Activated naive CD8-positive, alpha-beta T cell treated with anti-CD3 and anti-CD28 coated beads for 36 hours (primary cell): ENCODE measurements at regions not wholly inside any gene's neighbourhood (a gene's known extent, or its start where the extent isn't known, plus 50 kb on each side); places are given as distances from the start of the nearest gene placed in this dataset.

ENCODE experiments used
- DNase-seq: peaks from one replicate; pipeline ENCODE4 v3.0.0; 2021
- H3K27ac Mint-ChIP-seq: one replicate; pipeline ENCODE4 v1.8.0; 2022; ENCODE audit warnings: mild to moderate bottlenecking, moderate library complexity, mixed read lengths
- H3K27me3 Mint-ChIP-seq: one replicate; pipeline ENCODE4 v1.8.0; 2022; ENCODE audit warnings: mild to moderate bottlenecking, mixed read lengths
- H3K36me3 Mint-ChIP-seq: one replicate; pipeline ENCODE4 v1.8.0; 2021; ENCODE audit warnings: mild to moderate bottlenecking, mixed read lengths
- H3K4me1 Mint-ChIP-seq: one replicate; pipeline ENCODE4 v1.8.0; 2021; ENCODE audit warnings: mixed read lengths
- H3K4me3 Mint-ChIP-seq: one replicate; pipeline ENCODE4 v1.8.0; 2022; ENCODE audit warnings: mild to moderate bottlenecking, moderate library complexity, mixed read lengths
- H3K9me3 Mint-ChIP-seq: one replicate; pipeline ENCODE4 v1.8.0; 2022; ENCODE audit warnings: mixed read lengths

GRCh38 chr7:118657391-118658005 is 433.0 kb downstream of the ANKRD7 start:
- Mint-ChIP-seq H3K4me1 (no peaks in the 10 kb centered on the region), H3K27me3 (no peaks in the 10 kb centered on the region), H3K4me3 (no peak overlapping the region), H3K36me3 (no peaks in the 10 kb centered on the region), H3K9me3 (no peaks in the 10 kb centered on the region), H3K27ac (no peak overlapping the region)
- no peak for DNase-seq

GRCh38 chr7:118662266-118662665 is 437.8 kb downstream of the ANKRD7 start:
- Mint-ChIP-seq H3K27ac (no peak overlapping the region), H3K27me3 (no peaks in the 10 kb centered on the region), H3K36me3 (no peaks in the 10 kb centered on the region), H3K9me3 (no peaks in the 10 kb centered on the region), H3K4me1 (no peaks in the 10 kb centered on the region), H3K4me3 (no peak overlapping the region)
- DNase-seq = no peak

GRCh38 chr7:118664498-118664897 is 440.0 kb downstream of the ANKRD7 start:
- H3K9me3 Mint-ChIP-seq = no peaks in the 10 kb centered on the region
- H3K36me3 Mint-ChIP-seq = no peaks in the 10 kb centered on the region
- no peaks in the 10 kb centered on the region for H3K4me1 Mint-ChIP-seq
- H3K27me3 Mint-ChIP-seq = no peaks in the 10 kb centered on the region
- no peak overlapping the region for H3K4me3 Mint-ChIP-seq
- no peak for DNase-seq
- H3K27ac Mint-ChIP-seq = no peak overlapping the region

GRCh38 chr7:118671149-118671548 is 446.6 kb downstream of the ANKRD7 start:
- no peak overlapping the region for H3K4me3 Mint-ChIP-seq
- DNase-seq = no peak
- H3K9me3 Mint-ChIP-seq = peaks cover 2% of the 10 kb centered on the region
- H3K4me1 Mint-ChIP-seq = no peaks in the 10 kb centered on the region
- no peak overlapping the region for H3K27ac Mint-ChIP-seq
- H3K27me3 Mint-ChIP-seq = no peaks in the 10 kb centered on the region
- H3K36me3 Mint-ChIP-seq = no peaks in the 10 kb centered on the region

GRCh38 chr7:118684796-118685195 is 460.3 kb downstream of the ANKRD7 start:
- Mint-ChIP-seq H3K4me3 (no peak overlapping the region), H3K36me3 (no peaks in the 10 kb centered on the region), H3K27me3 (no peaks in the 10 kb centered on the region), H3K27ac (no peak overlapping the region), H3K9me3 (no peaks in the 10 kb centered on the region), H3K4me1 (no peaks in the 10 kb centered on the region)
- DNase-seq = no peak

GRCh38 chr7:118689403-118689802 is 464.9 kb downstream of the ANKRD7 start:
- Mint-ChIP-seq H3K27me3 (no peaks in the 10 kb centered on the region), H3K27ac (no peak overlapping the region), H3K9me3 (peaks cover 5% of the 10 kb centered on the region), H3K36me3 (no peaks in the 10 kb centered on the region), H3K4me3 (no peak overlapping the region), H3K4me1 (no peaks in the 10 kb centered on the region)
- DNase-seq = no peak

GRCh38 chr7:118696879-118697278 is 472.4 kb downstream of the ANKRD7 start:
- Mint-ChIP-seq H3K27ac (no peak overlapping the region), H3K36me3 (no peaks in the 10 kb centered on the region), H3K9me3 (peaks cover 7% of the 10 kb centered on the region), H3K4me1 (no peaks in the 10 kb centered on the region), H3K4me3 (no peak overlapping the region), H3K27me3 (no peaks in the 10 kb centered on the region)
- no peak for DNase-seq

GRCh38 chr7:118699222-118699621 is 474.7 kb downstream of the ANKRD7 start:
- Mint-ChIP-seq H3K36me3 (no peaks in the 10 kb centered on the region), H3K4me3 (no peak overlapping the region), H3K27me3 (no peaks in the 10 kb centered on the region), H3K27ac (no peak overlapping the region), H3K9me3 (peaks cover 2% of the 10 kb centered on the region), H3K4me1 (no peaks in the 10 kb centered on the region)
- DNase-seq = no peak

- H3K27me3 Mint-ChIP-seq = no peaks in the 10 kb centered on the region
- no peak overlapping the region for H3K27ac Mint-ChIP-seq
- no peaks in the 10 kb centered on the region for H3K4me1 Mint-ChIP-seq
- no peaks in the 10 kb centered on the region for H3K9me3 Mint-ChIP-seq
- no peak overlapping the region for H3K4me3 Mint-ChIP-seq
- H3K36me3 Mint-ChIP-seq = no peaks in the 10 kb centered on the region
- DNase-seq = no peak
Observed at GRCh38 chr7:118708741-118709140, 484.2 kb downstream of the ANKRD7 start.

GRCh38 chr7:118711688-118712087 is 487.2 kb downstream of the ANKRD7 start:
- Mint-ChIP-seq H3K9me3 (no peaks in the 10 kb centered on the region), H3K36me3 (no peaks in the 10 kb centered on the region), H3K27me3 (no peaks in the 10 kb centered on the region), H3K4me3 (no peak overlapping the region), H3K27ac (no peak overlapping the region), H3K4me1 (no peaks in the 10 kb centered on the region)
- DNase-seq = no peak

- Mint-ChIP-seq H3K27me3 (no peaks in the 10 kb centered on the region), H3K4me1 (no peaks in the 10 kb centered on the region), H3K4me3 (no peak overlapping the region), H3K27ac (no peak overlapping the region), H3K36me3 (no peaks in the 10 kb centered on the region), H3K9me3 (no peaks in the 10 kb centered on the region)
- no peak for DNase-seq
Observed at GRCh38 chr7:118713039-118713438, 488.5 kb downstream of the ANKRD7 start.

- Mint-ChIP-seq H3K9me3 (peaks cover 4% of the 10 kb centered on the region), H3K36me3 (no peaks in the 10 kb centered on the region), H3K27me3 (no peaks in the 10 kb centered on the region), H3K4me1 (no peaks in the 10 kb centered on the region), H3K4me3 (no peak overlapping the region), H3K27ac (no peak overlapping the region)
- DNase-seq = no peak
Observed at GRCh38 chr7:118720632-118721031, 496.1 kb downstream of the ANKRD7 start.

GRCh38 chr7:118731854-118732253 is 507.4 kb downstream of the ANKRD7 start:
- H3K27me3 Mint-ChIP-seq = no peaks in the 10 kb centered on the region
- no peak for DNase-seq
- no peak overlapping the region for H3K27ac Mint-ChIP-seq
- H3K4me3 Mint-ChIP-seq = no peak overlapping the region
- no peaks in the 10 kb centered on the region for H3K36me3 Mint-ChIP-seq
- peaks cover 9% of the 10 kb centered on the region for H3K9me3 Mint-ChIP-seq
- H3K4me1 Mint-ChIP-seq = no peaks in the 10 kb centered on the region

GRCh38 chr7:118734541-118734940 is 510.0 kb downstream of the ANKRD7 start:
- DNase-seq = no peak
- Mint-ChIP-seq H3K36me3 (no peaks in the 10 kb centered on the region), H3K9me3 (peaks cover 5% of the 10 kb centered on the region), H3K27me3 (no peaks in the 10 kb centered on the region), H3K4me3 (no peak overlapping the region), H3K4me1 (no peaks in the 10 kb centered on the region), H3K27ac (no peak overlapping the region)

- no peak overlapping the region for H3K4me3 Mint-ChIP-seq
- DNase-seq = no peak
- no peaks in the 10 kb centered on the region for H3K4me1 Mint-ChIP-seq
- H3K36me3 Mint-ChIP-seq = no peaks in the 10 kb centered on the region
- no peaks in the 10 kb centered on the region for H3K27me3 Mint-ChIP-seq
- H3K27ac Mint-ChIP-seq = no peak overlapping the region
- H3K9me3 Mint-ChIP-seq = peaks cover 6% of the 10 kb centered on the region
Observed at GRCh38 chr7:118735441-118735840, 510.9 kb downstream of the ANKRD7 start.

- Mint-ChIP-seq H3K9me3 (peaks cover 4% of the 10 kb centered on the region), H3K27me3 (no peaks in the 10 kb centered on the region), H3K4me1 (no peaks in the 10 kb centered on the region), H3K36me3 (no peaks in the 10 kb centered on the region), H3K4me3 (no peak overlapping the region), H3K27ac (no peak overlapping the region)
- no peak for DNase-seq
Observed at GRCh38 chr7:118737935-118738334, 513.4 kb downstream of the ANKRD7 start.

GRCh38 chr7:118745927-118746326 is 521.4 kb downstream of the ANKRD7 start:
- H3K36me3 Mint-ChIP-seq = no peaks in the 10 kb centered on the region
- H3K4me3 Mint-ChIP-seq = no peak overlapping the region
- DNase-seq = no peak
- H3K27me3 Mint-ChIP-seq = no peaks in the 10 kb centered on the region
- H3K9me3 Mint-ChIP-seq = no peaks in the 10 kb centered on the region
- no peak overlapping the region for H3K27ac Mint-ChIP-seq
- no peaks in the 10 kb centered on the region for H3K4me1 Mint-ChIP-seq
